SW 1271 (cell line): ENCODE measurements at regions not wholly inside any gene's neighbourhood (a gene's known extent, or its start where the extent isn't known, plus 50 kb on each side); places are given as distances from the start of the nearest gene placed in this dataset.
"Not testable (repeated sequence)": the region's sequence is repeated elsewhere in the genome, so short reads cannot be mapped to it uniquely, and the experiment has no call there.

Experiments used
- DNase-seq, 2 experiments: peaks; one replicate each; lab custom pipeline; 2025; lab: John Stamatoyannopoulos, UW

GRCh38 chr2:35337922-35338321, 1017.7 kb upstream of the CRIM1 start:
- DNase-seq, result no peak

DNA sequence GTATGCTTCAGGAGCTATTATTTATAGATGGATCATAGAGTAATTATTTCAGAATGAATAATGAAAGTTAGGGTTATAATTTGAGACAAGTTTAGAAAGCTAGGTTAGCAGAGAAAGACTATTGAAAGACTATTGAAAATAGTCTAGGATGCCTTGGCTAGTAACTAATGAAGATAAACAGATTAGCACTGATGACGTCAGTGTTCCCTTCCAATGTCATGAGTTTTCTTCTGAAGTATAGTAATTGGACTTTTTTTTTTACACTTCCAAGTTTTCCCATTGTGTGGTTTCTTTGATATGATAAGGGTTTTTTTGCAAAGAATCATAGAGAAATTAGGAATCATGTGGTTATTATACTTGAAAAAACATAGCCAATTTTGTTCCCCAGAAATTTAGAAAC, 1041.5 kb upstream of the CRIM1 start:
- DNase-seq, result no peak

DNA sequence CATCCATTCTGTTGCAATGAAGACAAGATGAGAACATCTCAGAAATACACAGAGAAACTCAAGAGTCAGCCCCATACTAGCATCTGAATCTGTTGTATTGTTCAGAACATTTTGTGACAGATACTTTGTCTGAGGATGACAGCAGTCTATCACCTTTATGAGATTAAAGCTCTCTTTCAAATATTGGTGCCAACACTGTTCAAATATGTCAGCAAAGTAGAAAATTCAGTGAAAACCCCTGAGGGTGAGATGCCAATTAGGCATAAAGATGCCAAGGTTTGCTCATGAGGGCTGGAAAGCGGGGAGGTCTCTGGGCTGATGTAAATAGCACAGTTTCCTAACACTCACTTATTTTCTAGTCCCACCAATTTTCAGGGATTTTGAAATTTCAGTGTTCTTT, 1054.2 kb upstream of the CRIM1 start:
- no peak for DNase-seq

DNA sequence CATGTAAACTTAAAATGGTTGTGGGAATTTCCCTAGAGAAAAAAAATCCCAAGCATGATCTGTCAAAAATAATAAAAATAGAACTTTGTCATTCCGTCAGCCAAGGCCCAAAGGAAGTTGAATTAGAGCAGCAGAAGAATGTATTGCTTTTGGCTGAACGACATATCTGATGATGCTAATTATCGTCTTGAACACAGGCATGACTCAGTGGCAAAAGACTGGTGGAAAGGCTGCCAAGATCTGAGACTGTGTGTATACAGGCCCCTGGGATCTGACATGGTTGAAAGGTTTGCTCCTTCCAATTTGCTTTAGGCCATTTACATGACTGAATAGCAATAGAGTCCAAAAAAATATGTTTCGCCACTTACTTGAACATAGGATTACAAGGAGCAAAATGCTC, 1057.1 kb upstream of the CRIM1 start:
- DNase-seq, result no peak

DNA sequence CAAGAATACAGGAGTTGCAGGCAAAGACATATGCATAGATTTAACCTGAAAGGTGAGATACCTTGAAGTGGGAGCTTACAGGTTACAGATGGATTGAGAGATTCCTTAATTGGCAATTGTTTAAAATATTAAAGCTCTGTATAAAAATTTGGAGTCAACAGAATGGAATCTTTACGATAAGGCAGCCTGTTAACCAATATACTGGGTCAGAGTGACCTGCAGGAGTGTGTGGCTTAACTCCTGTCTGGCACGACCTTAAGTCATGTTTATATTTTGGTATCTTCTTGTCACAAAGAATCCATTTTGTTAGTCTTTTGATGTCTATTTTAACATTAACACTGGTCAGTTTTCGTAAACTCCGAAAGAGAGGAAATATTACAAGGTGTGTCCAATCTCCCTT, 1058.2 kb upstream of the CRIM1 start:
- DNase-seq, result no peak

DNA sequence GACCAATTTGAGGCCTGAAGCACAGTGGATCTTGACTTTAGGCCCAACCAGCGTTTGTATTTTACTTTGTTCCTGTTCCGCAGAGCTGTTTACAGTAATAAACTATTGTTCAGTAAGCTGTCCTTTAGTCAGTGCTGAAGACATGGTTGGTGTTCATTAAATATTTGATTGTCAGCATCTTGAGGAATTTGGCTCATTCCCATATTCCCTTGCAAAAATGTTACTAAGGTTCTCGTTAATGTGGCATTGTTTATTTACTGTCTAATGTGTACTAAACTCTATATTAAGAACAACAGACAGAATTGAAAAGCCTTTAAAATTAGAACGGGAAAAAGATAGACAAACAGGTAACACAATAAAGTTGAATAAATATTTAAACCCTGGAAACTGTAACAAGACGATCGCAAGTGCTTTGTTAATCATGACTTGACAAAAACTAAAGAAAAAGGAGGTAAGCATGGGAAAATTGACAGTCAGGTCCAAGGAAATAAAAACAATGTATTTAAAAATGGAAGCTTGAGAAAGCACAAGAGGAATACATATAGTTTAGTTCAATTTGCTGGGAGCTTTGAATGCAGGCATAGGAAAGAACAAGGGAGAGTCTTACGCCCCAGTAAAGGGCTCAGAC, 1060.8 kb upstream of the CRIM1 start:
- no peak for DNase-seq

GRCh38 chr2:35293261-35293660, 1062.3 kb upstream of the CRIM1 start:
- DNase-seq, result no peak

- DNase-seq, result no peak
Measured at GRCh38 chr2:35292199-35292598, 1063.4 kb upstream of the CRIM1 start.

GRCh38 chr2:35281702-35282101, 1073.9 kb upstream of the CRIM1 start:
- DNase-seq, result no peak

- DNase-seq, result no peak
Measured at GRCh38 chr2:35255826-35256225, 1099.8 kb upstream of the CRIM1 start.

GRCh38 chr2:35251156-35251555, 1104.4 kb upstream of the CRIM1 start:
- DNase-seq, result no peak

- DNase-seq, result no peak
Measured at GRCh38 chr2:35246702-35247101, 1108.9 kb upstream of the CRIM1 start.

GRCh38 chr2:35228584-35228983, 1127.0 kb upstream of the CRIM1 start:
- no peak for DNase-seq

DNA sequence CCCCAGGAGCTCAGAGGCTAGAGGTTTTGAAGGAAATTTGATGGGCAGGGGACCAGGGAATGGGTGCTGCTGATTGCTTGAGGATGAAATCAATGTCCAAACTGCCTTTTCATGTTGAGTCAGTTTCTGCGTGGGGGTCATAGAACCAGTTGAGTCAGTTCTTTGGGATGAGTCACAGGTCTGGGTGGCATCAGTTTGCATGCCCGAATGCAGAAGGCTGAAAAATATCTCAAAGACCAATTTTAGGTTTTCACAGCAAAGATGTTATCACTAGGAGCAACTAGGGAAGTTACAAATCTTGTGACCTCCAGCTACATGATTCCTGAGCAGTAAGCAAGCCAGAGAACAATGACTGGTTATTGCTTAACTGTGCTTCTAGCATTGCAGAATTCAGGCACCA, 1135.1 kb upstream of the CRIM1 start:
- no peak for DNase-seq

DNA sequence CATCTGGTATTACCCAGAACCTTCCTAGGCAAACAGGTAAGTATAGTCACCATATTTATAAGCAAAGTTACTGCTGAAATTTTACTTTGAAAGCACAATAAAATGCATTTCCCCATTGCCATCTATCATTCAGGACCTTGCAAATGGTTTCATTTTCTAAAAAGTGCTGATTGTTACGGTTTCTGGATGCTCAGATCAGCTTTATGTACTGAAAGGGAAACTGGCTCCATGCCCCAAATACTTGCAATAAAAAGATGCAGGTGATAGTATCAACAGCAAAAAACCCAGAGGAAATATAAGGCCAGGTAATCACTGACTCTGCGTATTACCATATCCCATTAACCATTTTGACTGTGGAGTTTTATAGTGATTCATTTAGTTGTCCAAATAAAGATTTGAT, 1150.7 kb upstream of the CRIM1 start:
- no peak for DNase-seq

- no peak for DNase-seq
Measured at GRCh38 chr2:35204323-35204722, 1151.3 kb upstream of the CRIM1 start.

GRCh38 chr2:35199298-35199697, 1156.3 kb upstream of the CRIM1 start:
- DNase-seq, result peak in 1 of 2 experiments; percentile 12

GRCh38 chr2:35185861-35186412, 1169.6 kb upstream of the CRIM1 start:
- DNase-seq, result no peak

DNA sequence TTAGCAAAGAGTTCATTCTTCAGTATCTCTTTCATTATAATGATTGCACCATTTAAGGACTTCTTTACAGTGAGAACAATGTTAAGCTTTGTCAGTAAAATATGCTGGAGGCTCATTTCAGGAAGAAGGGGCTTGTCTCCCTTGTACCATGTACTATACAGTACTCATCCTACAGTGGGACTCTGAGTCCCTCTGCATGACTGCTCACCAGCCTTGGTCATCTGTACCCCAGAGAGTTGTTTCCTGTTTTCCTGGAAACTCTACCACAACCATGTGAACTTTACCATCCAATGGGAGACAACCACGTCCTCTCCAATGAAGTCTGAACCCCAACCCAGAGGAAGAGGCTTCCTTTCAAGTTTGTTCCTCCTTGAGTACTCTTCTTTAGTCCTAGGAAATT, 1171.1 kb upstream of the CRIM1 start:
- no peak for DNase-seq

GRCh38 chr2:35176726-35177125, 1178.9 kb upstream of the CRIM1 start:
- DNase-seq, result not testable (repeated sequence)

GRCh38 chr2:35174845-35175244, 1180.7 kb upstream of the CRIM1 start:
- DNase-seq, result no peak

DNA sequence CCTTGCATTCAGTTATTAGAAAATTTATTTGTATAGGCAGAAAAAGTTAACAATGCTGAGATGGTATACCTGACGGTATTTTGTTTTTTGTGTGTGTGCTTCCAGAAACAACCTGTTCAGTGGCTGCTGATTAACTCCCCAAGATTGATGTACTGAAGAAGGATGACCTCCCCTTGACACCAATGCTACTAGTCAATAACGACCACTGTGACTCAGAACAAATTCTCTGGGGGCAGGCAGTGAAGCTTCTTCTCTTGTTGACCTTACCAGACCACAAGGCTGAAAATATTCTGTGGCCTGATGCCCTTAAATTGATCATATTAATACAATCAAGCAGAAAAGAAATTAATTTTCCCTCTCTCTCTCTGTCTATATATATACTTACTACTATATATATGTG, 1182.9 kb upstream of the CRIM1 start:
- DNase-seq, result no peak

DNA sequence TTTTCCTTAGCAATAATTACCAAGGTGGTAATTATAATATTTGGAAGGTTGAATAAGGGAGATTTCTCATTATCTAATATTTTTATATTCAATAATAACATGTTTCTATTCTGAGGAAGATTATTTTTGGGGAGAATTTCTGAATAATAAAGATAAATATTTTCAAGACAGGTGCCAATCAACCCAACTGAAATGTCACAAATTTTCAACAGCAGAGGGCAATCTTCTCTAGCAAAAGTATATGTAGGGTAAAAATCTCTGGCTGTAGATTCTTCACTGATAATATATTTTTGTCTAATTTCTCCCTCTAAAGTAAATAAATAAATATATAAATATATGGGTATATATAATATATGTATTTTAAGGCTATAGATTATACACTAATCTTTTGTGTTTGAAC, 1187.2 kb upstream of the CRIM1 start:
- DNase-seq, result peak in 1 of 2 experiments; percentile 32

DNA sequence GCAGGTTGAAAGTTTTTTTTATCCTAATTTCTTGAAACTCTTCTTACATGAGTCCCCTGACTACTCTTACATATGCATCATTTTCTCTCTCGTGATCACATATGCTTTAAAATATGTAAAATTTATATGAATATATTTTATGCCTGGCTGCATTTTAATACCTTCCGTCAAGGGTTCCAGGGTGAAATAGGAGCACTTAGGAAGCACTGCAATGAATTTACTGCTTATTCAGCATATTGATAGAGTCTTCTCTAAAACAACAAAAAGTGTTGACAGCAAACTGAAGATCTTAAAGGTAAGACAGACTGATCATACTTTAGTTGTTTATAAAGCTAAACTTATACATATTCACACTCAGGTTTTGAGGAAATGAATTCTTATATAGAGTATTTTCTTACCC, 1191.6 kb upstream of the CRIM1 start:
- no peak for DNase-seq
